CD4-positive, CD25-positive, alpha-beta regulatory T cell (primary cell): ENCODE measurements at regions not wholly inside any gene's neighbourhood (a gene's known extent, or its start where the extent isn't known, plus 50 kb on each side); places are given as distances from the start of the nearest gene placed in this dataset.
"Not testable (repeated sequence)": the region's sequence is repeated elsewhere in the genome, so short reads cannot be mapped to it uniquely, and the experiment has no call there.

ENCODE experiments used
- ATAC-seq, 2 donors: fragments of 150-1000 bp; cut with Tn5 transposase; one replicate each; pipeline ENCODE4 v1.10.0; 2021; ENCODE audit warnings: low read depth in 2 of 2, moderate number of reproducible peaks in 2 of 2, moderate library complexity in 1 of 2
- DNase-seq, 3 donors: peaks; one replicate each; pipeline versions ENCODE4 v3.0.0 to v3.0.0-alpha.2; 2012 to 2022; ENCODE audit warnings: mixed read lengths in 1 of 3
- H3K27ac ChIP-seq: one replicate; pipeline ENCODE4 v1.7.0; 2013; ENCODE audit warnings: mild to moderate bottlenecking, low read length; ENCODE audit not compliant: insufficient read depth, poor library complexity, severe bottlenecking
- H3K27me3 ChIP-seq: one replicate; pipeline ENCODE4 v1.7.0; 2013; ENCODE audit warnings: low read length; ENCODE audit not compliant: control insufficient read depth, insufficient read depth
- H3K36me3 ChIP-seq: one replicate; pipeline ENCODE4 v1.7.0; 2013; ENCODE audit warnings: mild to moderate bottlenecking, low read length, moderate library complexity; ENCODE audit not compliant: control insufficient read depth, insufficient read depth
- H3K4me1 ChIP-seq: 2 replicates; pipeline ENCODE4 v1.7.0; 2013; ENCODE audit warnings: mild to moderate bottlenecking, low read length; ENCODE audit not compliant: insufficient read depth, control insufficient read depth, poor library complexity, severe bottlenecking
- H3K4me3 ChIP-seq: one replicate; pipeline ENCODE4 v1.7.0; 2013; ENCODE audit warnings: low read depth, mild to moderate bottlenecking, low read length, moderate library complexity
- H3K9me3 ChIP-seq, 2 experiments: 1 replicate in 1 of 2; 2 replicates in 1 of 2; pipeline ENCODE4 v1.7.0; 2013; ENCODE audit warnings: low read length in 2 of 2, mild to moderate bottlenecking in 1 of 2, moderate library complexity in 1 of 2; ENCODE audit not compliant: control insufficient read depth in 2 of 2
- H3K27ac Mint-ChIP-seq, 3 donors: one replicate each; pipeline ENCODE4 v1.8.0; 2020 to 2022; ENCODE audit warnings: mild to moderate bottlenecking in 3 of 3, mixed read lengths in 3 of 3, moderate library complexity in 2 of 3
- H3K27me3 Mint-ChIP-seq: one replicate; pipeline ENCODE4 v1.8.0; 2022; ENCODE audit warnings: mild to moderate bottlenecking, mixed read lengths
- H3K36me3 Mint-ChIP-seq: one replicate; pipeline ENCODE4 v1.8.0; 2020; ENCODE audit warnings: mixed read lengths
- H3K4me1 Mint-ChIP-seq, 4 donors: one replicate each; pipeline ENCODE4 v1.8.0; 2020 to 2022; ENCODE audit warnings: mixed read lengths in 4 of 4, mild to moderate bottlenecking in 1 of 4
- H3K4me3 Mint-ChIP-seq, 4 donors: one replicate each; pipeline ENCODE4 v1.8.0; 2020 to 2022; ENCODE audit warnings: mild to moderate bottlenecking in 4 of 4, mixed read lengths in 4 of 4, moderate library complexity in 3 of 4
- H3K9me3 Mint-ChIP-seq, 7 donors: one replicate each; pipeline ENCODE4 v1.8.0; 2020 to 2022; ENCODE audit warnings: mixed read lengths in 7 of 7, mild to moderate bottlenecking in 3 of 7, moderate library complexity in 2 of 7

DNA sequence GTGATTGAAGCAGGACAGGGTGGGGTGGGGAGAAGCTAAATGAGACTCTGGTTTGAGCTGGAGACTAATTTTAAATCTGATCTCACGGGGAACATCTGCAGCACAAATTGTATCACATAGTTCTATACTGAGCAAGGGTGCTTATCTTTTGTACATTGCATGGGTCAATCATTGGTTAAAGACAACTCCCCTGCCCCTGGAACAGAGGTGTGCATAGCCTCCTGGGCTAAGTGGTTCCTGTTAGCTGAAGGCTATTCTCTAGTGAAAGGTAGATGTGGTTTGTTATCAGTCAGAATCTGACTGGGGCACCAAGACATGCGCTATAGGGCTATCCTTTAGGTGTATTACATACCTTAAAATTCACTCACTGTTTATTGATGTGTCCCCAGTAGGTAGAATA is 103.9 kb upstream of the KITLG start:
- Histone ChIP-seq H3K9me3 (no peaks in the 10 kb centered on the region), H3K4me3 (no peak overlapping the region), H3K36me3 (no peaks in the 10 kb centered on the region), H3K4me1 (no peaks in the 10 kb centered on the region), H3K27me3 (no peaks in the 10 kb centered on the region), H3K27ac (no peak overlapping the region)
- Mint-ChIP-seq H3K4me1 (no peaks in the 10 kb centered on the region), H3K36me3 (no peaks in the 10 kb centered on the region), H3K9me3 (peaks cover 0 to 8% (median 4%) of the 10 kb centered on the region in 7 donors), H3K27ac (no peak overlapping the region), H3K4me3 (no peak overlapping the region), H3K27me3 (peaks cover 4% of the 10 kb centered on the region)
- no peak for DNase-seq
- no peak for ATAC-seq

DNA sequence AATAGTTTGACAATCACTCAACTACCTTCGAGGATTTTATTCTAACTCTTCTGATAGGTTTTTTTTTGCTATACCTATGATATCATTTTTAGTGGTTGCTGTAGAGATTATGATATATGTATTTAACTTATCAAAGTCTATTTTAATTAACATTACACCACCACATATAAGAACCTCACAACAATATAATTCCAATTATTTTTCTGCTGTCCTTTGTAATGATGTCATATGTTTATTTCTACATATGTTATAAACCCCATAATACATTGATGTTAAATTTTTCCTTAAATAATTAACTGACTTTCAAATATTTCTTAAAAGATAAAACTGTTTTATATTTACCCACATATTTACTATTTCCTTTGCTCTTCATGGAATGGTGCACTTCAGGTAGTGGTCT is 103.4 kb upstream of the KITLG start:
- Mint-ChIP-seq H3K27me3 (peaks cover 4% of the 10 kb centered on the region), H3K27ac (no peak overlapping the region), H3K36me3 (no peaks in the 10 kb centered on the region), H3K4me1 (no peaks in the 10 kb centered on the region), H3K9me3 (peaks cover 0 to 8% (median 4%) of the 10 kb centered on the region in 7 donors), H3K4me3 (no peak overlapping the region)
- DNase-seq: no peak
- no peak for ATAC-seq
- no peaks in the 10 kb centered on the region for H3K4me1 ChIP-seq
- no peaks in the 10 kb centered on the region for H3K36me3 ChIP-seq
- no peaks in the 10 kb centered on the region for H3K27me3 ChIP-seq
- H3K4me3 ChIP-seq: no peak overlapping the region
- H3K27ac ChIP-seq: no peak overlapping the region
- H3K9me3 ChIP-seq: no peaks in the 10 kb centered on the region

GRCh38 chr12:88681271-88681670 is 101.0 kb upstream of the KITLG start:
- Histone ChIP-seq H3K27me3 (no peaks in the 10 kb centered on the region), H3K4me3 (no peak overlapping the region), H3K36me3 (no peaks in the 10 kb centered on the region), H3K9me3 (no peaks in the 10 kb centered on the region), H3K27ac (no peak overlapping the region), H3K4me1 (no peaks in the 10 kb centered on the region)
- Mint-ChIP-seq H3K27me3 (peaks cover 4% of the 10 kb centered on the region), H3K27ac (no peak overlapping the region), H3K4me3 (no peak overlapping the region), H3K9me3 (peaks cover 0 to 8% (median 4%) of the 10 kb centered on the region in 7 donors), H3K4me1 (no peaks in the 10 kb centered on the region), H3K36me3 (no peaks in the 10 kb centered on the region)
- DNase-seq (no peak), ATAC-seq (no peak)

- Mint-ChIP-seq H3K4me1 (no peaks in the 10 kb centered on the region), H3K9me3 (peaks cover 0 to 4% (median 2%) of the 10 kb centered on the region in 7 donors), H3K36me3 (no peaks in the 10 kb centered on the region), H3K4me3 (no peak overlapping the region), H3K27ac (no peak overlapping the region), H3K27me3 (peaks cover 4% of the 10 kb centered on the region)
- Histone ChIP-seq H3K36me3 (no peaks in the 10 kb centered on the region), H3K4me3 (no peak overlapping the region), H3K27me3 (no peaks in the 10 kb centered on the region), H3K4me1 (no peaks in the 10 kb centered on the region), H3K27ac (no peak overlapping the region), H3K9me3 (no peaks in the 10 kb centered on the region)
- no peak for DNase-seq
- ATAC-seq: no peak
Measured at GRCh38 chr12:88677464-88677863, 97.2 kb upstream of the KITLG start.

GRCh38 chr12:88667615-88668014 is 87.3 kb upstream of the KITLG start:
- H3K27ac Mint-ChIP-seq, H3K9me3 Mint-ChIP-seq, H3K4me3 Mint-ChIP-seq: not testable (repeated sequence)

GRCh38 chr12:88665071-88665470 is 84.8 kb upstream of the KITLG start:
- H3K27ac ChIP-seq: no peak overlapping the region
- DNase-seq (no peak), ATAC-seq (no peak)
- no peaks in the 10 kb centered on the region for H3K9me3 ChIP-seq
- no peaks in the 10 kb centered on the region for H3K27me3 Mint-ChIP-seq
- H3K4me3 ChIP-seq: no peak overlapping the region
- H3K27ac Mint-ChIP-seq: no peak overlapping the region
- H3K4me1 ChIP-seq: no peaks in the 10 kb centered on the region
- H3K9me3 Mint-ChIP-seq: peaks cover 0 to 4% (median 1%) of the 10 kb centered on the region in 7 donors
- H3K36me3 Mint-ChIP-seq: no peaks in the 10 kb centered on the region
- H3K4me3 Mint-ChIP-seq: no peak overlapping the region
- H3K36me3 ChIP-seq: no peaks in the 10 kb centered on the region
- no peaks in the 10 kb centered on the region for H3K4me1 Mint-ChIP-seq
- no peaks in the 10 kb centered on the region for H3K27me3 ChIP-seq

More at GRCh38 chr12:88667615-88668014, 87.3 kb upstream of the KITLG start:
- not testable (repeated sequence) for H3K4me3 ChIP-seq, ATAC-seq, H3K27me3 Mint-ChIP-seq, H3K9me3 ChIP-seq, H3K4me1 Mint-ChIP-seq, H3K27ac ChIP-seq, H3K4me1 ChIP-seq, H3K27me3 ChIP-seq, DNase-seq, H3K36me3 ChIP-seq, H3K36me3 Mint-ChIP-seq

DNA sequence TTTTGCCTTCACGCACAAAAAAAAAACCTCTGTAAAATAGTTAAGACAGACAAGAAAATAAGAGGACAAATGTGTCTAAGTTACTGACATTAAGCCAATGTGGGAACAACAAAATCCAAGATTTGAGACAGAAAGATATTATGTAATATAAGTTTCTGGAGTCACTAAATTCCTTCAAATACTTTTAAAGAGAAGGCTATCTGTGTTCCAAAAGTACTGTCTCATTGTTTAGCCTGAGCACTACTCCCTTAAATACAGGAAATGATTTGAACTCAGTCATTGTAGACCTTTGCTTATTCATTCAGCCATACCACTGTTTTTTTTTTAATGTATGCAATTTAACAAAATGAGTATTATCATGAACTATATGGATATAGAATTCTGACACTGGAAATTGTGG is 82.7 kb upstream of the KITLG start:
- Histone ChIP-seq H3K9me3 (no peaks in the 10 kb centered on the region), H3K27ac (no peak overlapping the region), H3K27me3 (no peaks in the 10 kb centered on the region), H3K4me3 (no peak overlapping the region), H3K4me1 (no peaks in the 10 kb centered on the region), H3K36me3 (no peaks in the 10 kb centered on the region)
- H3K27ac Mint-ChIP-seq: no peak overlapping the region
- H3K9me3 Mint-ChIP-seq: peaks cover 0 to 3% (median 0%) of the 10 kb centered on the region in 7 donors
- no peak overlapping the region for H3K4me3 Mint-ChIP-seq
- no peak for ATAC-seq
- peaks cover 4% of the 10 kb centered on the region for H3K27me3 Mint-ChIP-seq
- H3K4me1 Mint-ChIP-seq: no peaks in the 10 kb centered on the region
- no peaks in the 10 kb centered on the region for H3K36me3 Mint-ChIP-seq
- DNase-seq: no peak

- H3K27me3 ChIP-seq: no peaks in the 10 kb centered on the region
- no peak for ATAC-seq
- no peaks in the 10 kb centered on the region for H3K4me1 ChIP-seq
- no peak overlapping the region for H3K27ac ChIP-seq
- H3K36me3 ChIP-seq: no peaks in the 10 kb centered on the region
- Mint-ChIP-seq H3K27me3 (peaks cover 4% of the 10 kb centered on the region), H3K36me3 (no peaks in the 10 kb centered on the region), H3K27ac (no peak overlapping the region), H3K9me3 (peaks cover 0 to 3% (median 0%) of the 10 kb centered on the region in 7 donors), H3K4me1 (no peaks in the 10 kb centered on the region), H3K4me3 (no peak overlapping the region)
- no peak overlapping the region for H3K4me3 ChIP-seq
- H3K9me3 ChIP-seq: no peaks in the 10 kb centered on the region
- no peak for DNase-seq
Measured at GRCh38 chr12:88662093-88662492, 81.8 kb upstream of the KITLG start.
